Activated CD4-positive, alpha-beta T cell treated with anti-CD3 and anti-CD28 coated beads, Interleukin-2, Interleukin-4, amounts not matched to agents 100 ng/mL and 50 ng/mL, durations not matched to agents 16 hours and 8 hours (primary cell): ENCODE measurements at regions not wholly inside any gene's neighbourhood (a gene's known extent, or its start where the extent isn't known, plus 50 kb on each side); places are given as distances from the start of the nearest gene placed in this dataset.
"Not testable (repeated sequence)": the region's sequence is repeated elsewhere in the genome, so short reads cannot be mapped to it uniquely, and the experiment has no call there.

Experiments used
- DNase-seq: peaks from one replicate; pipeline ENCODE4 v3.0.0-alpha.2; 2020; ENCODE audit warnings: low spot score

GRCh38 chr4:20122198-20122988 is 129.3 kb upstream of the SLIT2 start:
- no peak for DNase-seq

DNA sequence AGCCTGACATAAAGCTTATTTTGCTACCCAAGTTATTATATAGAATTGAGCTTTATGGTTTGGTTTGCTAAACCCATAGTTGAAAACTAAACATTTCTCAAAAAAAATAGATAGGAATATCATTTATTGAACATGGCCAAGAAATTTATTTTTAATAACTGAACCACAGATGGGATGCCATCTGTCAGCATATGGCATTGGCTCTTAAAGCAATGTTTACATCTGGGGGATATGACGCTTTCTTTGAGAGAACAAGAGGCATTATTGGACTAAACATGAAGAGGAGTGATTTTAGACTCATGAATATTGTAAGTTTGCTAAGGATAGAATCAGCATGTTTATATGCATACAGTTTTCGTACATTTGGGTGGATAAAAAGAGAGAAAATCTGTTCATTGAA is 132.6 kb upstream of the SLIT2 start:
- no peak for DNase-seq

DNA sequence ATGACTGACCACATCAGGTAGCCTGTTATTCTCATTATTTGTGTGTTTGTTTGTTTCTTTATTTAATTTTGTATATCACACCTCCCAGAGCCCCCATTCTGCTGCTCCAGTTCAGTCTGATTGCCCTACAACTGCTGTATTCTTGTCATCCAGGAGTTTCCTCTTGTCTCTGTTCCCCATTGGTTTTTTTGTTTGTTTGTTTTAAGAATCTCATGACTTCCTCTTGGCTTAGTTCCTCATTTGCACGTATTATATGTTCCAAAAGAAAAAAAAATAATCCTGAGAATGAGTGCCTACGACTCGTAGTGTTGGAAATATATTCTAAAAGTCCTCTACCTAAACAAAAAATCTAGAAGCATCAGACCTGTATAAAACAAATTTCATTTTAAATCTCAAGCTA is 142.3 kb upstream of the SLIT2 start:
- no peak for DNase-seq

DNA sequence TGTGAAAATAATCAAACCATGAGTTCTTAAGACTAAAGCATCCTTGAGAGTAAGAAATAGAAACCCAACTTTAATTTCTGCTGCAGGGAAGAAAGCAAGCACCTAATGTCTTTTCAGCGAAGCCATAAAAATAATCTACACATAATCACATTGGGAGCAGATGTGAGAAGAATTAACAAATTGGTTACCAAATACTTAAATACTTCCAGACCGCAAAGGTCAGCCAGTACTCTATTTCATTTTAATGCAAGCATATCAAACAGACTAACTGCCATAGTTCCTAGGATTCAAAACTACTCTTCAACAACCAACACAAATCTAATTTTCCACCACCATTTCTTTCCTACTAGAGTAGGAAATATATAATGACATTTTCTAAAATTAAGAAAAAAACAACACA is 144.8 kb upstream of the SLIT2 start:
- DNase-seq = no peak

DNA sequence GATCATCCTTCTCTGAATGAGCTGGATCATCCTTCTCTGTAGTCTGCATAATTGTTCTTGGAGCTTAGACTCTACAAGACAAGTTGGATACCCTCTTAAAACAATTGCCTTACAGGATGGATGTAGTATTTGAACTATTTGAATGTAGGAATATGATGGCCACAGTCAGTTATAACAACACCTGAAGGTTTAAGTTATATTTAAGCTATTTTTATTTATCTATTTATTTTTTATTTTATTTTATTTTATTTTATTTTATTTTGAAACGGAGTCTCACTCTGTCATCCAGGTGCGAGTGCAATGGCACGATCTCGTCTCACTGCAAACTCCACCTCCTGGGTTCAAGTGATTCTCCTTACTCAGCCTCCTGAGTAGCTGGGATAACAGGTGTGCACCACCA is 149.9 kb upstream of the SLIT2 start:
- no peak for DNase-seq

DNA sequence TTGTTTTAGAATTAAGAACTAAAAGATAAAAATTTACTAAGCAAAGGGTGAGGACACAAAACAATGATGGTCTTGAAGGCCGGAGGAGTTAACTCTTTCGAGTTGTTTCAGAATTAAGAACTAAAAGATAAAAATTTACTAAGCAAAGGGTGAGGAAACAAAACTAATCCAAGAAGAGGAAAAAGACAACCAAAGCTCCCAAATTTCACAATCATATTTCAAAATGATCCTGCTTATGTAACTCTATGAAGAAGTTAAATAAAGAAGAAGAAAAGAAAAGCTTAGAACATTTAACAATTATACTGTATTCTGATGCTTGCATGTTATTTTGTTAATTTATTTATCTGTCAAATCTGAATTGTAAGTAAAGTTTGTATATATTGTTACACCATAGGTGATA is 154.8 kb upstream of the SLIT2 start:
- DNase-seq = no peak

- no peak for DNase-seq
These were observed 155.7 kb upstream of the SLIT2 start for GRCh38 chr4:20095805-20096541.

DNA sequence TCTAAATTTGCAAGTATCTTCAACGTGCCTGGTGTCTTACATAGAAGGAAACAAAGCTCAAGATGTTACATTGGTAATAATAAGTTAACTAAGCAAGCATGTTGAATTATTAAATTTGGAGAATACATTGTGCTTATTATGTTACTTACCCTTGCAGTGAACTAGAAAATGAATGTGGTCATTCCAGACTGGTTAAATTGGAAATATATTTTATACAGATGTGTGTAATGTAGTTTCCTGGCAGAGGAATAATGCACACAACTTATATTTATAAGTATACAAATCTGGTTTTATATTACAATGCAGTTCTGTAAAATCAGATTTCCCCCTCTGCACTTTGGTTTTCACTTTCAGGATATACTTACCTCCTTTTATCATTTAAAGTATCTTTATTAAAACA is 159.9 kb upstream of the SLIT2 start:
- DNase-seq = no peak

DNA sequence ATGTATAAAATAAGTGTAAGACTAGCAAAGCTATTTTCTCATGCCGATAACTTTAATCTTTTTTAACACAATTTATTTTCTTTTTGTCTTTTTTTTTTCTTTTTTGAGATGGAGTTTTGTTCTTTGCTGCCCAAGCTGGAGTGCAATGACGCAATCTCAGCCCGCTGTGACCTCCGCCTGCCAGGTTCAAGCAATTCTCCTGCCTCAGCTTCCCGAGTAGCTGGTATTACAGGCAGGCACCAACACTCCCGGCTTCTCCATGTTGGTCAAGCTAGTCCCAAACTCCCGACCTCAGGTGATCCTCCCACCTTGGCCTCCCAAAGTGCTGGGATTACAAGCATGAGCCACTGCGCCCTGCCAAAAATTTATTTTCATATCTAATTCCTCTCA is 164.2 kb upstream of the SLIT2 start:
- no peak for DNase-seq

DNA sequence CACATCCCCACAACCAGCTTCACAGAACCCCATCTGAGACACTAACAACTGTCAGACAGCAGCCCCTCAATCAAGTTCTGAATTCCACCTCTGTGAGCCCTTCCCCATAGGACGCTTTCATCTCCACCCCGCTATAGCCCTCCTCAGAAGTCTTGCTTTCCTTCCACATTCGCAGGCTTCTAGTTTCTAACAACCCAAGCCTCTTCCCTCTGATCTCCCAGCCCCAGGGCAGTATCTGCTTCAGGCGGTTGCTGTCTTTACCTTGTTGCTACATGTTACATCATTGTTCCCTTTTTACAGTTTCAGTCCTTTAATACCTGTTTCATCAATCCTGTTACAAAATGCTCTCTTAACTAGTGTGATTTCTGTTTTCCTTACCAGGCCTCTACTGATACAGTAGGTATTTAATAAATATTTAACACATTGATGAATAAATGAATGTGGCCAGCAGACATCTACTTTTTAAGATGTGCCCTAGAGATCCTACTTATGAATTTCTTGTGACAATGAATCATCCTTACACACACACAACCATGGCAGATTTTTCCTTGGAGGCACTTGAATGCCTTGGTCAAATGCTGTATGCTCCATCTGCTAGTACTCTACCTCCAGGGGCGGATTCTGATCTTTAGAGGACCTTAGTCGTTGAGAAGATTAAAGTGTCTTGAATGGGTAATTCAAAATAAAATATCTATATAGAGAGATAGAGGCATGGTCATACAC is 164.7 kb upstream of the SLIT2 start:
- no peak for DNase-seq

DNA sequence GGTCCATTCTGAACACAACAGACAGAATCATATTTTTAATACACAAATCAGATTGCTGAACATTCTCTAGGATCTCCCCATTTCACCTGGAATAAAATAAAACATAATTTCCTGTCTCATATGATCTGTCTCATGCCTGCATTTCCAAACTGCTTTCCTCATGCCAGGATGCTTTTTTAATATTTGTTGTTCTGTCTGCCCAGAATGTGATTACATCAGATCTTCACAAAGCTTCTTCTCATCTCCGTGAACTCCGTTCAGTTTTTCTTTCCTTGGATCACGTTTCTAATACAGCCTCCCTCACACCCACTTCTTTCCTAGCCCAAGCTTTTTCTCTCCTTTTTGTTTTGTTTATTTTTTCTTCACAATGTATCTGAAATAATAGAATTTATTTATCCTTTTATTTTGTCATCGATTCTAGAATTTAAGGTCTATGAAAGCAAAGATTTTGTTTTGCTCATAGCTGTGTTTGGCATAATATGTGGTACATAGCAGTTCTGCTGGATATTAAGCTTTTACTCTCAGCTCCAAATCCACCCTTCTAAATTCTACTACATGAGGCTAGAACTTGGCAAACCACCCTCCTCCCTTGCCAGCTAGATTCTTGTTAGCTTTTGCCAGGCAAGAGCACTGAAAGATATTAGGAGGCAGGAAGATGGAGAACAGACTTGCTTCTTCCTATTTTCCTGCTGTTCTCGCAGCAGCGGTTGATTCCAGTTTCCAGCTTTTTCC is 165.5 kb upstream of the SLIT2 start:
- no peak for DNase-seq

GRCh38 chr4:20085653-20086052 is 166.1 kb upstream of the SLIT2 start:
- no peak for DNase-seq

GRCh38 chr4:20085156-20085555 is 166.5 kb upstream of the SLIT2 start:
- DNase-seq = no peak

- peak; percentile 1 for DNase-seq
These were observed 167.2 kb upstream of the SLIT2 start for GRCh38 chr4:20084488-20084887.

DNA sequence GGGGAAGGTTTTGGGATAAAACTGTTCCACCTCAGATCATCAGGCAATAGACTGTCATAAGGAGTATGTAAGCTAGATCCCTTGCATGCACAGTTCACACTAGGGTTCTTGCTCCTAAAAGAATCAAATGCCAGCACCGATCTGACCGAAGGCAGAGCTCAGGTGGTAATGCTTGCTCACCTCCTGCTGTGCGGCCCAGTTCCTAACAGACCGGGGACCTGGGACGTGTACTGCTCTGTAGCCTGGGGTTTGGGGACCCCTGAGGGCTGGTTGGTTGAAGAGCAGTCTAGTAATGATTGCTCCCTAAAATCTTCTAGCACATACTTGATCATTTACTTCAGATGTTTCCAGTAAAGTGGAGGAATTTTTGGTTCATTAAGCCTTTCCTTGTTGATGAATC is 173.1 kb upstream of the SLIT2 start:
- DNase-seq = no peak

DNA sequence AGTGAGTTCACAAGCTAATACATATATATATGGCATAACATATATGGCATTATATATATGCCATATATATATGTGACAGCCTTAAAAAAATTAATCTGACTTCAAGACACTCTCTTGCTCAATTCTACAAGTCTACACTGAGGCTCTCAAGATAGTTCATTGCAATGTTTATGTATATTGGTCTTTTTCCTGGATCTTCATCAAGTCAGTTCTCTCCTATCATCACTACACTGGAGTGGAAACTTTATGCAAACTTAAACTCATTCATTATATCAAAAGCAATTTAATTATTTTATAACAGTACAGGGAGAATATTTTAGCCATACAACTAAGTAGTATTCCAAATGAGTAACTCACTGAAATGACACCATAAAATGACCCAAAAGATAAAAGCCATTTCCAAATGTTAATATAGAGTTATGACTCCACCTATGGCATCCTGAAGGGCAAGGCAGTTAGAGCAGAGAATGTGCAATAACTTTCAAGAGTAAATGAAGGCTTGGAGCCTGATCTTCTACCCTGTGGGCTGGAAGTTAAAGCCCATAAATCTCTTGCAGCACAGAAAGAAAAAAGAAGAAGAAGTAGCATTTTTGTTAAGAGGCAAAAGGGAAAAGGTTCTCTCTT is 176.3 kb upstream of the SLIT2 start:
- DNase-seq = no peak

DNA sequence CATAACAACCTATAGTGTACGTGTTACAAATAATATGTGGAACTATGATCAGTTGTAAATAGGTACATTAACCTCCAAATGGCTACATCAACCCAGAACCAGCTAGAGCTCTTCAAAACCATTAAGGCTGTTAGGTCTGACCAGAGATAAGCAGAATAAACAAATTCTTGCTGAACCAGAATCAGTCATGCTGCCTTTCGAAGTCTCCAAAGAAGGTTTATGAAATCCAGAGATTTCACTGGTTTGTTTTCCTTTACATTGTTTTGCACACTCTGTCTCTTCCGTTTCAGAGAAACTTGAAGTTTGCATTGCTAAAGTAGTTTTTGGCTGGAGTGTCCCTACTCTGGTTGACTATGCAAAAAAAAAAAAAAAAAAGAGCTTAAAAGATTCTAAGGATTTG is 177.3 kb upstream of the SLIT2 start:
- DNase-seq = no peak

DNA sequence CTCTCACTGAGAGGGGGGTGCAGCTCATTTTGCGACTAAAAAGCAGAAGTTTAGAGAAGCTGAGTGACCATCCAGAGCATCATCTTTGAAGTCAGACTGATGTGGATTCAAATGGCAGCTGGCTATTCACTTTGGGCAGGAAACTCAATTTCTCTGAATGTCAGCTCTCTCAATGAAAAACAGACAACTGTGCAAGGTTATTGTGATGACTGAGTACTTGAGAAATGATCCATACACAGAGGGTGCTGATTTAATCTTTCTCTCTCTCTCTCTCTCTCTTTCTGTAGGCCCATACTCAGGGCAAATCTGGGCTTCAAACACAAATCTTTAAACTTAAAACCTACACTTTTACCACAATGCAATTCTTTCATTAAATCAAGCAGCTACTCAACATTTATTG is 185.8 kb upstream of the SLIT2 start:
- DNase-seq = no peak

DNA sequence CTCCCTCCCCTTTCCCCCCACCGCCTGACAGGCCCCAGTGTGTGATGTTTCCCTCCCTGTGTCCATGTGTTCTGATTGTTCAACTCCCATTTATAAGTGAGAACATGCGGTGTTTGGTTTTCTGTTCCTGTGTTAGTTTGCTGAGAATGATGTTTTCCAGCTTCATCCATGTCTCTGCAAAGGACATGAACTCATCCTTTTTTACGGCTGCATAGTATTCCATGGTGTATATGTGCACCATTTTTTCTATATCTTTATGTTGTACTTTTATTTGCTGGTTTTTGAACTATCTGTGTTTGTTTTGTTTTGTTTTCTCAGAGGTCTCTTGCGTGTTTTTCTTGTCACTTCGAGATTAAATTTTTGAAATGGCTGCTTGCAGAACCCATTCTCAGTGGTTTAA is 188.8 kb upstream of the SLIT2 start:
- not testable (repeated sequence) for DNase-seq

DNA sequence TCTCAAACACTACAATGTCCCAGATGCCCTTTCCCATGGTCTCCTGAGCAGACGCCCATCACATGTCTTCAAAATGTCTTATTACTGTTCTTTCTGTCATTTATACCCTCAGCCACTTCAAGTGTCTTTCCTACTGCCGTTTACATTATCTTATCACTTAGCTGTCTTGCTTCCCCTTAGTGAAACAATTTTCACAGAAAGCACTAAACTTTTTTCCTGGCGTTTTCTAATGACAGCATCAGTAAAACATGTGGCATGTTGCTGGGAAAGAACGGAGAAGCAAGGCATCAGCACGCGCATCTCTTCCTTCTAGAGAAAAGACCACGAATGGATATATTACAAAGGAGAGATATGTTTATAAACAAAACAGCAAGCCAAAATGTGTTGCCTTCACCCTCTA is 189.7 kb upstream of the SLIT2 start:
- DNase-seq = no peak

- no peak for DNase-seq
These were observed 200.9 kb upstream of the SLIT2 start for GRCh38 chr4:20050768-20051167.

- DNase-seq = no peak
These were observed 201.8 kb upstream of the SLIT2 start for GRCh38 chr4:20049889-20050288.
